Middle frontal gyrus (tissue), 1 donor: ENCODE measurements at regions not wholly inside any gene's neighbourhood (a gene's known extent, or its start where the extent isn't known, plus 50 kb on each side); places are given as distances from the start of the nearest gene placed in this dataset.
A peak's percentile ranks its signal among the peaks of the same experiment; 100 is the strongest.
"Not testable (repeated sequence)": the region's sequence is repeated elsewhere in the genome, so short reads cannot be mapped to it uniquely, and the experiment has no call there.

ENCODE experiments used
- DNase-seq: peaks from one replicate; pipeline ENCODE4 v3.0.0-alpha.2; 2015; ENCODE audit warnings: low spot score; ENCODE audit errors: extremely low spot score

DNA sequence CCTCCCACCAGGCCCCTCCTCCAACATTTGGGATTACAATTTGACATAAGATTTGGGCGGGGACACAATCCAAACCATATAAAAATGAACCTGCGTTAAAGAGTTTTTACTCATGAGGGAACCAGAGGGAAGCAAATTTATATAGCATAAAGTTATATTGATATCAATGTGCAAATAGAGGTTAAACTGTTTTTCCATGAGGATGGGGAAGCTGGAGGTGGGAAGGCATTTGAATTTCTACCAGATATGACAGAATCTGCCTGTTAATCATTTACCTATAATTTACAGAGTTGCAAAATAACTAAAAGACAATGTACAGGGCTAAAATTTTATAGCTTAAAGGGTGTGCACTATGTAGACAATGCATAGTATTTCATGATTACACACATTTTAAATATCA, 322.0 kb upstream of the FKBP1C start:
- DNase-seq = no peak

GRCh38 chr6:62891065-62891647, 320.1 kb upstream of the FKBP1C start:
- DNase-seq = peak; percentile 29

GRCh38 chr6:62894114-62894513, 317.2 kb upstream of the FKBP1C start:
- DNase-seq = no peak

GRCh38 chr6:62903266-62903665, 308.0 kb upstream of the FKBP1C start:
- DNase-seq = no peak

- no peak for DNase-seq
These were observed 306.6 kb upstream of the FKBP1C start for GRCh38 chr6:62904687-62905086.

- DNase-seq = no peak
These were observed 296.7 kb upstream of the FKBP1C start for GRCh38 chr6:62914530-62914929.

- DNase-seq = no peak
These were observed 287.5 kb upstream of the FKBP1C start for GRCh38 chr6:62923728-62924127.

- no peak for DNase-seq
These were observed 270.4 kb upstream of the FKBP1C start for GRCh38 chr6:62940848-62941247.

DNA sequence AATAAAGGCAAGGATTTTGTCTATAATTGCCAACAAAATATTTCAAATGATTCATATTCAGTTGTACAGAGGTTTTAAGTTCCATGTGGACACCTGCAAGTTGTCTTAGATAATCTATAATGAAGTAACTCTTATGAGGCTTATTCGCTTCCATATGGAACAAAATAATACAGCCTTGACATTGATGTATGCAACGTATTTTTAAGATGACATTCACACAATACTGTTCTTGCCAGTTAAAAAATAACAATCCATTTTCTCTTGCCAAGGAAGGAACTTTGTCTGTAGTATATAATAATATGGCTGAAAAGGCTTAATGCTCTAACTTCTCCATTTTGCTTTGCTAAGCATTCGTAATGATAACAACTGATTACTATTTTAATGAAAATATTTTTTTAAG, 269.3 kb upstream of the FKBP1C start:
- DNase-seq = no peak

- DNase-seq = no peak
These were observed 242.4 kb upstream of the FKBP1C start for GRCh38 chr6:62968834-62969233.

DNA sequence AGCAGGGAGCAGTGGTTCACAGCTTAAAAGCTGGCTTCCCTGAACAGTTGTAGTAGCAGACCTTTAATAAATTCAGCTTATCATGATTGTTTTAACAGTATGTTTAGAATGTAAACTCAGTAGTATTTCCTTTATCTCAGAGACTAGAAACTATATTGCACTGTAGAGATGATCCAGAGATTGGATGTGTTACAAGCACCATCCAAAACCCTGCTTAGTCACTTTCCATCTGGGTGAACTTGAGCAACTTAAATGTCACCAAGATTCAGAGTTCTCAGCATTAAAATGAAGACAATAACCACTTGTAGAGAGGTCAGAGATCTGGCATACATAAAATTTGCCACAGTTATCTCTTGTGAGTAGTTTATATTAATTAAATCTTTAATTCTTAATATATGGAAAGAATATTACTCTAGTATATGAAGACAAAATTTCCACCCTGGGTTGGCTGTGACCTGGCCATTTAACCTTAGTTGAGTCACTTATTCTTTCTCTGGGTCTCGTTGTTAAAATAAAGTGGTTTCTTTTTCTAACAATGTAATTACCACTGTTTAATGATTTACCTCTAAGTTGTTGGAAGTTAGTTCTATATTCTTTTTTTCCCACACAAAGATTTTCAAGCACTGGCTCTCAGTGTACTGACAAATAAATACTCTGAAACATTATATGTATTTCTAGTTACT, 239.2 kb upstream of the FKBP1C start:
- no peak for DNase-seq

GRCh38 chr6:62974452-62974851, 236.8 kb upstream of the FKBP1C start:
- DNase-seq = no peak

GRCh38 chr6:62976566-62976965, 234.7 kb upstream of the FKBP1C start:
- no peak for DNase-seq

DNA sequence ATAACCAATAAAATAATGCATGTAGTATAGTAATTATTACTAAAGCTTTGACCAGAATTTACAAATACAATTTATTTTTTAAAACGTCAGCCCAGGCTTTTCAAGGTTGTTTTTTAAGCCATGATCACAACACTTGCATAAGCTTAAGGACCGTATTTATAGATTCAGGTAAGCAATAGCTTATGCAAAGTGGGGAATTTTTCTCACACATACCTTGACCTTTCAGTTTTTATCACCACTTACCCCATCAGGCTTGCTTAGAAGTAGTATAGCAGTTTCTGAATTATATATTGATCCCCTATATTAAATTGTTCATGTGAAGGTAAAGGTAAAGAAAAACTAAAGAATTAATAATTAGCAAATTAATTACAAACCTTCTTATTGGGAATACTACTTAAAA, 232.3 kb upstream of the FKBP1C start:
- no peak for DNase-seq

GRCh38 chr6:62980093-62980492, 231.2 kb upstream of the FKBP1C start:
- DNase-seq = no peak

- DNase-seq = no peak
These were observed 230.5 kb upstream of the FKBP1C start for GRCh38 chr6:62980724-62981123.

DNA sequence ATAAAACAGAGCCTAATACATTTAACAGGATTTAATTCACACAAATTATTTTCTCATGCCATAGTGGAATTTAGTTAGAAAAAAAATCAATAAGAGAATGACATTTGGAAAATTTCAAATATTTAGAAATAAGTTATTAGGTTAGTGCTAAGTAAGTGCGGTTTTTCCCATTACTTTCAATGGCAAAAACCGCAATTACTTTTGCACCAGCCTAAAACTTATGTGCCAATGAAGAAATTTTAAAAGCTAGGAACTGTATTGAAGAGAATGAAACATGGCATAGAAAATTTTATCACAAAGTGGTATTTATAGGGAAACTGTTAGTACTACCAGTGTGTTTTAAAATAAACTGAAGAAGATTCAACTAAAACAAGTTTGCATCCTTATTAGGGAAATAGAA, 228.3 kb upstream of the FKBP1C start:
- DNase-seq = no peak

DNA sequence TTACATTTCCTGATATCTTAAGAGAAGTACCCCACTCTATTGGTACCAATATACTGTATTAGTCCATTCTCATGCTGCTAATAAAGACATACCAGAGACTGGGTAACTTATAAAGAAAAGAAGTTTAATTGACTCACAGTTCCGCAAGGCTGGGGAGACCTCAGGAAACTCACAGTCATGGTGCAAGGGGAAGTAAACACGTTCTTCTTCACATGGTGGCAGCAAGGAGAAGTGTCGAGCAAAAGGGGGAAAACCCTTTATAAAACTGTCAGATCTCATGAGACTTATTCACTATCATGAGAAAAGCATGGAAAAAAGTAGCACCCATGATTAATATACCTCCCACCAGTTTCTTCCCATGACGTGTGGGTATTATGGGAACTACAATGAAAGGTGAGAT, 219.6 kb upstream of the FKBP1C start:
- DNase-seq = not testable (repeated sequence)

- DNase-seq = no peak
These were observed 217.3 kb upstream of the FKBP1C start for GRCh38 chr6:62993951-62994350.

- no peak for DNase-seq
These were observed 213.2 kb upstream of the FKBP1C start for GRCh38 chr6:62998022-62998421.

DNA sequence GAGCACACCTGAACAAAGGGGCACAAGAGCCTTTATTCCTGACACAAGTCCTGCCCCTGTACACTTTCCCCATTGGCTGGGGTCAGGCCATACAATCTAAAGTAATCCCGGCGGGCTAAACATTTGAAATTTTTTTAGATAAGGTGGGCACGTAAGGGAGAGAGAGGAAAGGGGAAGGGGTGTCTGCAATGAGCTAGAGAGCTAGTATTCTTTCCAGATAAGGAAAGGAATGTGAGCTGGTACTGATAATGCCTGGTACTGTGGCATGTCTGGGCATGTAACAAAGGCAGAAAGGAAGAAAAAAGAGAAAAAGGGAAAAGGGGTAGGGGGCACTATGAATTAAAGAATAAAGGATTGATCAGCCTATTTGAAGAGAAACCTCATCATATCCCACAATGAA, 212.0 kb upstream of the FKBP1C start:
- DNase-seq = not testable (repeated sequence)

- DNase-seq = no peak
These were observed 211.5 kb upstream of the FKBP1C start for GRCh38 chr6:62999796-63000195.

DNA sequence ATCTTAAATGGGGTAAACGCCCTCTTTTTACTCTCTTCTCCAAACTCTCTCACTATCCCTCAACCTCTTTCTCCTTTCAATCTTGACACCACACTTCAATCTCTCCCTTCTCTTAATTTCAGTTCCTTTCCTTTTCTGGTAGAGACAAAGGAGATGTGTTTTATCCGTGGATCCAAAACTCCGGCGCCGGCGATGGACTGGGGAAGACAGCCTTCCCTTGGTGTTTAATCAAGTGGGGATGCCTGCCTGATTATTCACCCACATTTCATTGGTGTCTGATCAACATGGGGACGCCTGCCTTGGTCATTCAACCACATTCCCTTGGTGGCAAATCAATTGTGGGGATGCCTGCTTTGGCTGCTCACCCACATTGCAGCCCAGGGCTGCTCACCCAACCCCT, 205.3 kb upstream of the FKBP1C start:
- not testable (repeated sequence) for DNase-seq
